Mucosa of descending colon (tissue), 3 donors: ENCODE measurements at regions not wholly inside any gene's neighbourhood (a gene's known extent, or its start where the extent isn't known, plus 50 kb on each side); places are given as distances from the start of the nearest gene placed in this dataset.

Experiments
- ATAC-seq: fragments of 200-7000 bp; cut with Tn5 transposase; one replicate; pipeline ENCODE4 v1.9.1; 2020; ENCODE audit warnings: mild to moderate bottlenecking, moderate library complexity
- DNase-seq, 3 donors: peaks; one replicate each; pipeline ENCODE4 v3.0.0-alpha.2; 2020
- H3K36me3 ChIP-seq: fragments of 200-600 bp; one replicate; pipeline ENCODE4 v1.8.0; 2021; ENCODE audit warnings: low read depth, mild to moderate bottlenecking
- H3K4me1 ChIP-seq: fragments of 200-600 bp; one replicate; pipeline ENCODE4 v1.8.0; 2021; ENCODE audit warnings: low read depth, mild to moderate bottlenecking
- H3K4me3 ChIP-seq: fragments of 200-600 bp; one replicate; pipeline ENCODE4 v1.8.0; 2021; ENCODE audit warnings: mild to moderate bottlenecking
- H3K9me3 ChIP-seq: fragments of 200-600 bp; one replicate; pipeline ENCODE4 v1.8.0; 2021; ENCODE audit warnings: mild to moderate bottlenecking
- CTCF ChIP-seq: fragments of 200-600 bp; IDR thresholded peaks from one replicate; pipeline ENCODE4 v1.8.0; 2022; ENCODE audit warnings: antibody characterized with exemption, mild to moderate bottlenecking
- intact Hi-C, 2 donors: fragments of 100-400 bp; cut with DNase I in 1 of 2; cut with micrococcal nuclease in 1 of 2; formaldehyde crosslinking; loops; one replicate each; pipeline versions ENCODE4 v1.11.0 to v1.11.1; 2022; cut with DNase I, micrococcal nuclease
- donor health status: DM: no; HTN: no; CAD: no; lungs with moderate emphysema.
- donor health status: DM: no; HTN: no; CAD: no.
- donor health status: DM: no; HTN: yes; CAD: no.

GRCh38 chr2:67503066-67503795, 106.1 kb downstream of the ETAA1 start:
- no peaks in the 10 kb centered on the region for H3K9me3 ChIP-seq
- DNase-seq: no peak
- intact Hi-C loops: no loop called here
- H3K36me3 ChIP-seq: no peaks in the 10 kb centered on the region
- no peak for TF ChIP-seq CTCF
- ATAC-seq: no peak
- no peak overlapping the region for H3K4me3 ChIP-seq
- H3K4me1 ChIP-seq: no peaks in the 10 kb centered on the region

- intact Hi-C loops: no loop called here
- no peak for TF ChIP-seq CTCF
- Histone ChIP-seq H3K36me3 (no peaks in the 10 kb centered on the region), H3K4me3 (no peak overlapping the region), H3K4me1 (peaks cover 3% of the 10 kb centered on the region), H3K9me3 (no peaks in the 10 kb centered on the region)
- no peak for DNase-seq
- ATAC-seq: no peak
These were observed 113.6 kb downstream of the ETAA1 start for GRCh38 chr2:67510745-67511144.

- Histone ChIP-seq H3K4me3 (no peak overlapping the region), H3K4me1 (peaks cover 4% of the 10 kb centered on the region), H3K36me3 (no peaks in the 10 kb centered on the region), H3K9me3 (no peaks in the 10 kb centered on the region)
- DNase-seq: no peak
- TF ChIP-seq CTCF: no peak
- intact Hi-C loops: no loop called here
- ATAC-seq: peak; percentile 33
These were observed 117.4 kb downstream of the ETAA1 start for GRCh38 chr2:67514515-67514914.

GRCh38 chr2:67515056-67515455, 117.9 kb downstream of the ETAA1 start:
- Histone ChIP-seq H3K4me3 (no peak overlapping the region), H3K4me1 (peaks cover 4% of the 10 kb centered on the region), H3K9me3 (no peaks in the 10 kb centered on the region), H3K36me3 (no peaks in the 10 kb centered on the region)
- no peak for TF ChIP-seq CTCF
- intact Hi-C loops: no loop called here
- DNase-seq: no peak
- ATAC-seq: no peak

GRCh38 chr2:67515538-67515937, 118.4 kb downstream of the ETAA1 start:
- Histone ChIP-seq H3K9me3 (no peaks in the 10 kb centered on the region), H3K36me3 (no peaks in the 10 kb centered on the region), H3K4me3 (no peak overlapping the region), H3K4me1 (peaks cover 4% of the 10 kb centered on the region)
- intact Hi-C loops: no loop called here
- ATAC-seq (no peak), DNase-seq (no peak)
- no peak for TF ChIP-seq CTCF

GRCh38 chr2:67516362-67516761, 119.2 kb downstream of the ETAA1 start:
- Histone ChIP-seq H3K4me3 (no peak overlapping the region), H3K36me3 (no peaks in the 10 kb centered on the region), H3K4me1 (peaks cover 4% of the 10 kb centered on the region), H3K9me3 (no peaks in the 10 kb centered on the region)
- peak in 1 of 3 donors; percentile 19 for DNase-seq
- intact Hi-C loops: no loop called here
- peak; percentile 88 for ATAC-seq
- no peak for TF ChIP-seq CTCF
